ENCODE measurements at regions not wholly inside any gene's neighbourhood (a gene's known extent, or its start where the extent isn't known, plus 50 kb on each side); places are given as distances from the start of the nearest gene placed in this dataset.

GRCh38 chr18:75586130-75586889 lies 158.8 kb upstream of the SMIM21 start:
- DNase-seq (ENCODE audit: low spot score): no peak

- DNase-seq (ENCODE audit: low spot score): no peak
These were observed 155.4 kb upstream of the SMIM21 start for GRCh38 chr18:75582940-75583339.

GRCh38 chr18:75582406-75582821 lies 154.9 kb upstream of the SMIM21 start:
- peak; percentile 71 for DNase-seq (ENCODE audit: low spot score)

GRCh38 chr18:75581336-75582131 lies 154.0 kb upstream of the SMIM21 start:
- DNase-seq (ENCODE audit: low spot score): peak; percentile 32

- DNase-seq (ENCODE audit: low spot score): no peak
These were observed 146.7 kb upstream of the SMIM21 start for GRCh38 chr18:75574187-75574586.

- DNase-seq (ENCODE audit: low spot score): no peak
These were observed 135.6 kb upstream of the SMIM21 start for GRCh38 chr18:75563150-75563549.

GRCh38 chr18:75562216-75562615 lies 134.7 kb upstream of the SMIM21 start:
- DNase-seq (ENCODE audit: low spot score): no peak

- DNase-seq (ENCODE audit: low spot score): no peak
These were observed 131.3 kb upstream of the SMIM21 start for GRCh38 chr18:75558790-75559189.

- DNase-seq (ENCODE audit: low spot score): no peak
These were observed 129.3 kb upstream of the SMIM21 start for GRCh38 chr18:75556841-75557240.

- DNase-seq (ENCODE audit: low spot score): no peak
These were observed 127.2 kb upstream of the SMIM21 start for GRCh38 chr18:75554644-75555185.

- DNase-seq (ENCODE audit: low spot score): no peak
These were observed 126.7 kb upstream of the SMIM21 start for GRCh38 chr18:75554176-75554575.

GRCh38 chr18:75553021-75553420 lies 125.5 kb upstream of the SMIM21 start:
- DNase-seq (ENCODE audit: low spot score): no peak

- DNase-seq (ENCODE audit: low spot score): no peak
These were observed 123.6 kb upstream of the SMIM21 start for GRCh38 chr18:75551071-75551470.

GRCh38 chr18:75548353-75548905 lies 120.9 kb upstream of the SMIM21 start:
- no peak for DNase-seq (ENCODE audit: low spot score)

GRCh38 chr18:75546964-75547363 lies 119.5 kb upstream of the SMIM21 start:
- DNase-seq (ENCODE audit: low spot score): no peak

- no peak for DNase-seq (ENCODE audit: low spot score)
These were observed 117.7 kb upstream of the SMIM21 start for GRCh38 chr18:75545189-75545588.

- peak; percentile 69 for DNase-seq (ENCODE audit: low spot score)
These were observed 117.0 kb upstream of the SMIM21 start for GRCh38 chr18:75544496-75544895.

- peak; percentile 41 for DNase-seq (ENCODE audit: low spot score)
These were observed 116.6 kb upstream of the SMIM21 start for GRCh38 chr18:75544051-75544481.

- DNase-seq (ENCODE audit: low spot score): peak; percentile 83
These were observed 111.2 kb upstream of the SMIM21 start for GRCh38 chr18:75538727-75539126.

- peak; percentile 31 for DNase-seq (ENCODE audit: low spot score)
These were observed 106.4 kb upstream of the SMIM21 start for GRCh38 chr18:75533950-75534349.

GRCh38 chr18:75533209-75533608 lies 105.7 kb upstream of the SMIM21 start:
- no peak for DNase-seq (ENCODE audit: low spot score)

GRCh38 chr18:75531851-75532459 lies 104.5 kb upstream of the SMIM21 start:
- no peak for DNase-seq (ENCODE audit: low spot score)
